ENCODE measurements at regions not wholly inside any gene's neighbourhood (a gene's known extent, or its start where the extent isn't known, plus 50 kb on each side); places are given as distances from the start of the nearest gene placed in this dataset.
"Not testable (repeated sequence)": the region's sequence is repeated elsewhere in the genome, so short reads cannot be mapped to it uniquely, and the experiment has no call there.

- no peak for DNase-seq (ENCODE audit: low read depth)
These were observed 59.2 kb downstream of the C9orf50 start for GRCh38 chr9:129561594-129562281.

GRCh38 chr9:129560881-129561306 is 60.0 kb downstream of the C9orf50 start:
- no peak for DNase-seq (ENCODE audit: low read depth)

GRCh38 chr9:129559506-129559881 is 61.4 kb downstream of the C9orf50 start:
- no peak for DNase-seq (ENCODE audit: low read depth)

- no peak for DNase-seq (ENCODE audit: low read depth)
These were observed 62.1 kb downstream of the C9orf50 start for GRCh38 chr9:129558551-129559505.

GRCh38 chr9:129558063-129558550 is 62.8 kb downstream of the C9orf50 start:
- no peak for DNase-seq (ENCODE audit: low read depth)

- DNase-seq (ENCODE audit: low read depth), result no peak
These were observed 63.5 kb downstream of the C9orf50 start for GRCh38 chr9:129557192-129558036.

GRCh38 chr9:129556491-129557191 is 64.3 kb downstream of the C9orf50 start:
- DNase-seq (ENCODE audit: low read depth), result no peak

- no peak for DNase-seq (ENCODE audit: low read depth)
These were observed 65.2 kb downstream of the C9orf50 start for GRCh38 chr9:129555512-129556215.

GRCh38 chr9:129554649-129555048 is 66.3 kb downstream of the C9orf50 start:
- no peak for DNase-seq (ENCODE audit: low read depth)

- DNase-seq (ENCODE audit: low read depth), result no peak
These were observed 67.6 kb downstream of the C9orf50 start for GRCh38 chr9:129553277-129553676.

GRCh38 chr9:129552064-129552463 is 68.8 kb downstream of the C9orf50 start:
- no peak for DNase-seq (ENCODE audit: low read depth)

- no peak for DNase-seq (ENCODE audit: low read depth)
These were observed 69.4 kb downstream of the C9orf50 start for GRCh38 chr9:129551393-129551973.

- not testable (repeated sequence) for DNase-seq (ENCODE audit: low read depth)
These were observed 69.9 kb downstream of the C9orf50 start for GRCh38 chr9:129550977-129551376.

GRCh38 chr9:129550199-129550839 is 70.6 kb downstream of the C9orf50 start:
- no peak for DNase-seq (ENCODE audit: low read depth)

GRCh38 chr9:129549684-129550083 is 71.2 kb downstream of the C9orf50 start:
- no peak for DNase-seq (ENCODE audit: low read depth)

- DNase-seq (ENCODE audit: low read depth), result no peak
These were observed 71.8 kb downstream of the C9orf50 start for GRCh38 chr9:129549139-129549538.

GRCh38 chr9:129548571-129549135 is 72.2 kb downstream of the C9orf50 start:
- no peak for DNase-seq (ENCODE audit: low read depth)

- DNase-seq (ENCODE audit: low read depth), result no peak
These were observed 72.9 kb downstream of the C9orf50 start for GRCh38 chr9:129547869-129548570.

GRCh38 chr9:129547063-129547462 is 73.8 kb downstream of the C9orf50 start:
- DNase-seq (ENCODE audit: low read depth), result no peak
